GM23248 (cell line): ENCODE measurements at regions not wholly inside any gene's neighbourhood (a gene's known extent, or its start where the extent isn't known, plus 50 kb on each side); places are given as distances from the start of the nearest gene placed in this dataset.

Experiments
- EZH2 ChIP-seq: fragments of 200-600 bp; sonication (generic); IDR thresholded peaks from 2 replicates; pipeline ENCODE4 v1.6.1; 2018; ENCODE audit warnings: antibody characterized with exemption, mild to moderate bottlenecking; ENCODE audit not compliant: insufficient read depth, poor library complexity, severe bottlenecking
- EZH2phosphoT487 ChIP-seq: fragments of 200-600 bp; sonication (generic); IDR thresholded peaks from 2 replicates; pipeline ENCODE4 v1.6.1; 2018; ENCODE audit warnings: antibody characterized with exemption, moderate library complexity, mild to moderate bottlenecking, low read depth; ENCODE audit not compliant: insufficient read depth

DNA sequence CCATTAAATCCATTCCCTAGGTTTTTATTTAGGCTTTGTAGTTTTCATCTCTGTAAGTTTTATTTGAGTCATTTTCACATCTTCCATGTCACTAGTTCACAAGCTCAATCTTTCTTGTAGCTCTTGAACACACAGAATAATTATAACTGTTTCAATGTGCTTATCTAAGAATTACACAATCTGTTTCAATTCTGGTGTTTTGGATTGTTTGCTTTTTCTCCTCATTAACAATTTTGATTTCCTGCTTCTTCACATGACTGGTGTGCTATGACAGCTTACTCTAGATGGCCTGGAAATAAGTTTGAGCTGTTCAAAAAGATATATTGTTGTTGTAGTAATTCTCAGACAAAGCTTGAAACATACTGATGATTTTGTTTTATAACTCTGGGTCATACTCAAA, 1974.1 kb upstream of the NUDT12 start:
- no peak for TF ChIP-seq EZH2
- no peak for TF ChIP-seq EZH2phosphoT487
